Mesothelial cell of epicardium (in vitro differentiated cells): ENCODE measurements at regions not wholly inside any gene's neighbourhood (a gene's known extent, or its start where the extent isn't known, plus 50 kb on each side); places are given as distances from the start of the nearest gene placed in this dataset.

ENCODE experiments used
- DNase-seq, 2 experiments: peaks; one replicate each; pipeline ENCODE4 v3.0.0; 2021; ENCODE audit warnings: low spot score in 2 of 2; ENCODE audit not compliant: unreplicated experiment in 2 of 2
- H3K27ac Mint-ChIP-seq: 2 replicates; pipeline ENCODE4 v1.8.0; 2021; ENCODE audit warnings: mixed read lengths
- H3K27me3 Mint-ChIP-seq: 2 replicates; pipeline ENCODE4 v1.8.0; 2021; ENCODE audit warnings: low read depth, mixed read lengths
- H3K36me3 Mint-ChIP-seq: 2 replicates; pipeline ENCODE4 v1.8.0; 2021; ENCODE audit warnings: mixed read lengths
- H3K4me1 Mint-ChIP-seq: 2 replicates; pipeline ENCODE4 v1.8.0; 2021; ENCODE audit warnings: mixed read lengths
- H3K4me3 Mint-ChIP-seq: 2 replicates; pipeline ENCODE4 v1.8.0; 2021; ENCODE audit warnings: mild to moderate bottlenecking, moderate library complexity, mixed read lengths
- H3K9me3 Mint-ChIP-seq: 2 replicates; pipeline ENCODE4 v1.8.0; 2021; ENCODE audit warnings: mixed read lengths
- CTCF ChIP-seq: fragments of 200-600 bp; sonication (generic); IDR thresholded peaks from one replicate; pipeline ENCODE4 v1.5.0; 2021; ENCODE audit warnings: antibody characterized with exemption; ENCODE audit not compliant: unreplicated experiment

- TF ChIP-seq CTCF = no peak
- peaks cover 74% of the 10 kb centered on the region for H3K4me1 Mint-ChIP-seq
- no peaks in the 10 kb centered on the region for H3K9me3 Mint-ChIP-seq
- H3K27ac Mint-ChIP-seq = peak overlapping the region; percentile 85
- no peaks in the 10 kb centered on the region for H3K27me3 Mint-ChIP-seq
- DNase-seq = no peak
- H3K36me3 Mint-ChIP-seq = no peaks in the 10 kb centered on the region
- H3K4me3 Mint-ChIP-seq = no peak overlapping the region
Observed at GRCh38 chr5:58122848-58123392, 337.0 kb downstream of the PLK2 start.

GRCh38 chr5:58122157-58122556 is 337.7 kb downstream of the PLK2 start:
- DNase-seq = no peak
- Mint-ChIP-seq H3K4me1 (peaks cover 74% of the 10 kb centered on the region), H3K9me3 (no peaks in the 10 kb centered on the region), H3K36me3 (no peaks in the 10 kb centered on the region), H3K27me3 (no peaks in the 10 kb centered on the region), H3K27ac (peak overlapping the region; percentile 4), H3K4me3 (no peak overlapping the region)
- TF ChIP-seq CTCF = no peak

GRCh38 chr5:58121391-58121790 is 338.5 kb downstream of the PLK2 start:
- H3K36me3 Mint-ChIP-seq = no peaks in the 10 kb centered on the region
- H3K27me3 Mint-ChIP-seq = no peaks in the 10 kb centered on the region
- DNase-seq = no peak
- H3K4me3 Mint-ChIP-seq = no peak overlapping the region
- H3K4me1 Mint-ChIP-seq = peaks cover 77% of the 10 kb centered on the region
- peak overlapping the region; percentile 39 for H3K27ac Mint-ChIP-seq
- no peaks in the 10 kb centered on the region for H3K9me3 Mint-ChIP-seq
- no peak for TF ChIP-seq CTCF

- Mint-ChIP-seq H3K36me3 (peaks cover 5% of the 10 kb centered on the region), H3K27me3 (no peaks in the 10 kb centered on the region)
Observed at GRCh38 chr5:58117542-58117941, 342.3 kb downstream of the PLK2 start.

GRCh38 chr5:58116346-58116745 is 343.5 kb downstream of the PLK2 start:
- Mint-ChIP-seq H3K9me3 (peaks cover 6% of the 10 kb centered on the region), H3K27me3 (no peaks in the 10 kb centered on the region), H3K27ac (peak overlapping the region; percentile 77), H3K36me3 (peaks cover 5% of the 10 kb centered on the region), H3K4me1 (peaks cover 61% of the 10 kb centered on the region), H3K4me3 (no peak overlapping the region)
- TF ChIP-seq CTCF = no peak
- DNase-seq = no peak

More at GRCh38 chr5:58117542-58117941, 342.3 kb downstream of the PLK2 start:
- DNase-seq = no peak
- Mint-ChIP-seq H3K9me3 (peaks cover 6% of the 10 kb centered on the region), H3K4me3 (no peak overlapping the region), H3K27ac (peak overlapping the region; percentile 77), H3K4me1 (peaks cover 69% of the 10 kb centered on the region)
- no peak for TF ChIP-seq CTCF

- Mint-ChIP-seq H3K27ac (peak overlapping the region; percentile 52), H3K36me3 (peaks cover 5% of the 10 kb centered on the region), H3K4me3 (no peak overlapping the region), H3K27me3 (no peaks in the 10 kb centered on the region), H3K9me3 (peaks cover 6% of the 10 kb centered on the region), H3K4me1 (peaks cover 57% of the 10 kb centered on the region)
- no peak for DNase-seq
- TF ChIP-seq CTCF = no peak
Observed at GRCh38 chr5:58115811-58116210, 344.1 kb downstream of the PLK2 start.
